ENCODE measurements at regions not wholly inside any gene's neighbourhood (a gene's known extent, or its start where the extent isn't known, plus 50 kb on each side); places are given as distances from the start of the nearest gene placed in this dataset.

DNA sequence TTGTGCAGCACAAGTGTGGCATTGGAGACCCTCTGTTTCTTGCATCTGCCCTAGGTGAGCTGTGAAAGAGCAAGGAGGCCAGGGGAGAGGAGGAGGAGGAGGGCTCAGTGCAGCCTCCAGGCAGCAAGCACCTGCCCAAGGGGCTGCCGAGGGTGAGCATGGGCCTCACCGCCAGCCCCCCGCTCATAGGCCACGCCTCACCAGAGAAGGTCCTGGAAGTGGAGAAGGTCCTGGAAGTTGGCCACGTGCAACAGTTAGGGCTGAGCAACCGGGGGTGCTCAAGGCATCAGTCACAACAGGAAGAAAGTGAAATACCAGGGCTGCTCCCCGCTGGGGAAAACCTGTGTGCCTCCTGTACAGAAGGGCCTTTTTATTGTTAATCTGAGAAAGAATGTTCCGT lies 168.9 kb downstream of the TEX29 start:
- Histone ChIP-seq H3K9me2 (ENCODE audit: insufficient read depth, low read length) (no peaks in the 10 kb centered on the region), H3K27ac (ENCODE audit: low read length) (no peak overlapping the region), H3K79me2 (replicated peaks; ENCODE audit: insufficient read depth, low read length) (no peaks in the 10 kb centered on the region), H4K20me1 (ENCODE audit: insufficient read depth) (no peaks in the 10 kb centered on the region), H3K4me2 (ENCODE audit: low read length) (no peak overlapping the region), H3K27me3 (ENCODE audit: insufficient read depth, low read depth, low read length) (no peaks in the 10 kb centered on the region), H2AFZ (ENCODE audit: low read depth, low read length) (no peak overlapping the region), H3K36me3 (ENCODE audit: insufficient read depth, low read length) (no peaks in the 10 kb centered on the region), H3F3A (ENCODE audit: insufficient read depth, low read length, poor library complexity, severe bottlenecking) (no peaks in the 10 kb centered on the region), H3K4me3 (ENCODE audit: low read length) (no peak overlapping the region), H3K9me3 (ENCODE audit: low read length) (no peaks in the 10 kb centered on the region), H3K9ac (ENCODE audit: low read length) (no peak overlapping the region)
- TF ChIP-seq, protein P1, sequence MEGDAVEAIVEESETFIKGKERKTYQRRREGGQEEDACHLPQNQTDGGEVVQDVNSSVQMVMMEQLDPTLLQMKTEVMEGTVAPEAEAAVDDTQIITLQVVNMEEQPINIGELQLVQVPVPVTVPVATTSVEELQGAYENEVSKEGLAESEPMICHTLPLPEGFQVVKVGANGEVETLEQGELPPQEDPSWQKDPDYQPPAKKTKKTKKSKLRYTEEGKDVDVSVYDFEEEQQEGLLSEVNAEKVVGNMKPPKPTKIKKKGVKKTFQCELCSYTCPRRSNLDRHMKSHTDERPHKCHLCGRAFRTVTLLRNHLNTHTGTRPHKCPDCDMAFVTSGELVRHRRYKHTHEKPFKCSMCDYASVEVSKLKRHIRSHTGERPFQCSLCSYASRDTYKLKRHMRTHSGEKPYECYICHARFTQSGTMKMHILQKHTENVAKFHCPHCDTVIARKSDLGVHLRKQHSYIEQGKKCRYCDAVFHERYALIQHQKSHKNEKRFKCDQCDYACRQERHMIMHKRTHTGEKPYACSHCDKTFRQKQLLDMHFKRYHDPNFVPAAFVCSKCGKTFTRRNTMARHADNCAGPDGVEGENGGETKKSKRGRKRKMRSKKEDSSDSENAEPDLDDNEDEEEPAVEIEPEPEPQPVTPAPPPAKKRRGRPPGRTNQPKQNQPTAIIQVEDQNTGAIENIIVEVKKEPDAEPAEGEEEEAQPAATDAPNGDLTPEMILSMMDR (IDR thresholded peaks at IDR 0.05; ENCODE audit: poor library complexity, severe bottlenecking), result no peak
- TF ChIP-seq TAF1 (IDR thresholded peaks at IDR 0.05; ENCODE audit: low read depth) (no peak), EP300 (conservative IDR thresholded peaks at IDR 0.05; ENCODE audit: poor library complexity, severe bottlenecking) (no peak), EZH2 (IDR thresholded peaks at IDR 0.05; ENCODE audit: borderline replicate concordance, insufficient read depth, low read length, poor library complexity, severe bottlenecking) (no peak), SMC3 (conservative IDR thresholded peaks at IDR 0.05; ENCODE audit: poor library complexity) (no peak), POLR2AphosphoS5 (IDR thresholded peaks at IDR 0.05) (no peak), RAD21 (conservative IDR thresholded peaks at IDR 0.05) (no peak)

DNA sequence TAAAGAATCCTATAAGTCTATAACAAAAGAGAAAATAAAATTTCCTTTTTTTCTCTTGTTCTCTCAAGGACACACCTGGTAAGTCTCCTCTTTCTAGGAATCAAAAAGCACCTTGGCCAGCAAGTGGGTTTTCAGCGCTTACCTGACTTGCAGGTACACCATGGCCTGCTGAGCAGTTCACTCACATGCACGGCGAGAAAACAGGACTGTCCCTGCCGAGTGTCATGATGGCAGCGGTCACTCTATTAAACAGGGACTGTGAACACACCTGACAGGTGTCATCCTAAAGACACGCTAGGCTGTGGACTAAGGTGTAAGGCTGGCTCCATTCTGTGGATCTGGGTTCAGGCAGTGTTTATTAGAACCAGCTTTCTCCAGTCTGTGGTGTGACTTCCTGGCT lies 170.2 kb downstream of the TEX29 start:
- Histone ChIP-seq H3K4me2 (ENCODE audit: low read length) (no peak overlapping the region), H3K9me2 (ENCODE audit: insufficient read depth, low read length) (no peaks in the 10 kb centered on the region), H3K9ac (ENCODE audit: low read length) (no peak overlapping the region), H3K9me3 (ENCODE audit: low read length) (no peaks in the 10 kb centered on the region), H3F3A (ENCODE audit: insufficient read depth, low read length, poor library complexity, severe bottlenecking) (no peaks in the 10 kb centered on the region), H3K36me3 (ENCODE audit: insufficient read depth, low read length) (no peaks in the 10 kb centered on the region), H3K27me3 (ENCODE audit: insufficient read depth, low read depth, low read length) (no peaks in the 10 kb centered on the region), H3K27ac (ENCODE audit: low read length) (no peak overlapping the region), H3K79me2 (replicated peaks; ENCODE audit: insufficient read depth, low read length) (no peaks in the 10 kb centered on the region), H4K20me1 (ENCODE audit: insufficient read depth) (no peaks in the 10 kb centered on the region), H2AFZ (ENCODE audit: low read depth, low read length) (no peak overlapping the region), H3K4me3 (ENCODE audit: low read length) (no peak overlapping the region)
- TF ChIP-seq, protein P1 (IDR thresholded peaks at IDR 0.05; ENCODE audit: poor library complexity, severe bottlenecking), result no peak
- TF ChIP-seq, protein P2, sequence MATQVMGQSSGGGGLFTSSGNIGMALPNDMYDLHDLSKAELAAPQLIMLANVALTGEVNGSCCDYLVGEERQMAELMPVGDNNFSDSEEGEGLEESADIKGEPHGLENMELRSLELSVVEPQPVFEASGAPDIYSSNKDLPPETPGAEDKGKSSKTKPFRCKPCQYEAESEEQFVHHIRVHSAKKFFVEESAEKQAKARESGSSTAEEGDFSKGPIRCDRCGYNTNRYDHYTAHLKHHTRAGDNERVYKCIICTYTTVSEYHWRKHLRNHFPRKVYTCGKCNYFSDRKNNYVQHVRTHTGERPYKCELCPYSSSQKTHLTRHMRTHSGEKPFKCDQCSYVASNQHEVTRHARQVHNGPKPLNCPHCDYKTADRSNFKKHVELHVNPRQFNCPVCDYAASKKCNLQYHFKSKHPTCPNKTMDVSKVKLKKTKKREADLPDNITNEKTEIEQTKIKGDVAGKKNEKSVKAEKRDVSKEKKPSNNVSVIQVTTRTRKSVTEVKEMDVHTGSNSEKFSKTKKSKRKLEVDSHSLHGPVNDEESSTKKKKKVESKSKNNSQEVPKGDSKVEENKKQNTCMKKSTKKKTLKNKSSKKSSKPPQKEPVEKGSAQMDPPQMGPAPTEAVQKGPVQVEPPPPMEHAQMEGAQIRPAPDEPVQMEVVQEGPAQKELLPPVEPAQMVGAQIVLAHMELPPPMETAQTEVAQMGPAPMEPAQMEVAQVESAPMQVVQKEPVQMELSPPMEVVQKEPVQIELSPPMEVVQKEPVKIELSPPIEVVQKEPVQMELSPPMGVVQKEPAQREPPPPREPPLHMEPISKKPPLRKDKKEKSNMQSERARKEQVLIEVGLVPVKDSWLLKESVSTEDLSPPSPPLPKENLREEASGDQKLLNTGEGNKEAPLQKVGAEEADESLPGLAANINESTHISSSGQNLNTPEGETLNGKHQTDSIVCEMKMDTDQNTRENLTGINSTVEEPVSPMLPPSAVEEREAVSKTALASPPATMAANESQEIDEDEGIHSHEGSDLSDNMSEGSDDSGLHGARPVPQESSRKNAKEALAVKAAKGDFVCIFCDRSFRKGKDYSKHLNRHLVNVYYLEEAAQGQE (IDR thresholded peaks at IDR 0.05; ENCODE audit: borderline replicate concordance), result no peak
- TF ChIP-seq EP300 (conservative IDR thresholded peaks at IDR 0.05; ENCODE audit: poor library complexity, severe bottlenecking) (no peak), SMC3 (conservative IDR thresholded peaks at IDR 0.05; ENCODE audit: poor library complexity) (no peak), POLR2AphosphoS5 (IDR thresholded peaks at IDR 0.05) (no peak), TAF1 (IDR thresholded peaks at IDR 0.05; ENCODE audit: low read depth) (no peak)
